ENCODE measurements at regions not wholly inside any gene's neighbourhood (a gene's known extent, or its start where the extent isn't known, plus 50 kb on each side); places are given as distances from the start of the nearest gene placed in this dataset.

- no peak for TF ChIP-seq CTCF (IDR thresholded peaks at IDR 0.05)
- no peak for TF ChIP-seq POLR2A (IDR thresholded peaks at IDR 0.05; ENCODE audit: low read depth)
- no peak for TF ChIP-seq POLR2AphosphoS5 (IDR thresholded peaks at IDR 0.05)
Measured at GRCh38 chr10:81674941-81675340, 200.1 kb upstream of the NRG3 start.

Data from esophagus muscularis mucosa (tissue), 3 donors.